NCI-H146 (cell line): ENCODE measurements at regions not wholly inside any gene's neighbourhood (a gene's known extent, or its start where the extent isn't known, plus 50 kb on each side); places are given as distances from the start of the nearest gene placed in this dataset.

Experiments used
- DNase-seq: peaks from one replicate; lab custom pipeline; 2025; lab: John Stamatoyannopoulos, UW

- no peak for DNase-seq
Observed at GRCh38 chr14:25988536-25988935, 609.3 kb downstream of the NOVA1 start.

- DNase-seq, result no peak
Observed at GRCh38 chr14:25955772-25956171, 642.1 kb downstream of the NOVA1 start.

GRCh38 chr14:25953532-25954139 lies 644.2 kb downstream of the NOVA1 start:
- DNase-seq, result no peak

GRCh38 chr14:25945746-25946145 lies 652.1 kb downstream of the NOVA1 start:
- DNase-seq, result no peak

- peak; percentile 72 for DNase-seq
Observed at GRCh38 chr14:25944020-25944419, 653.8 kb downstream of the NOVA1 start.

GRCh38 chr14:25943329-25943728 lies 654.5 kb downstream of the NOVA1 start:
- peak; percentile 64 for DNase-seq

GRCh38 chr14:25942090-25942489 lies 655.7 kb downstream of the NOVA1 start:
- no peak for DNase-seq

GRCh38 chr14:25933731-25934130 lies 664.1 kb downstream of the NOVA1 start:
- no peak for DNase-seq

- DNase-seq, result no peak
Observed at GRCh38 chr14:25929881-25930615, 667.8 kb downstream of the NOVA1 start.

GRCh38 chr14:25911831-25912230 lies 686.0 kb downstream of the NOVA1 start:
- DNase-seq, result peak; percentile 67

- DNase-seq, result peak; percentile 59
Observed at GRCh38 chr14:25909045-25909747, 688.6 kb downstream of the NOVA1 start.

- DNase-seq, result peak; percentile 88
Observed at GRCh38 chr14:25908277-25909044, 689.4 kb downstream of the NOVA1 start.

GRCh38 chr14:25904446-25904845 lies 693.4 kb downstream of the NOVA1 start:
- no peak for DNase-seq

- no peak for DNase-seq
Observed at GRCh38 chr14:25899197-25899596, 698.6 kb downstream of the NOVA1 start.

GRCh38 chr14:25896777-25897176 lies 701.1 kb downstream of the NOVA1 start:
- no peak for DNase-seq

- DNase-seq, result no peak
Observed at GRCh38 chr14:25895740-25896139, 702.1 kb downstream of the NOVA1 start.

- no peak for DNase-seq
Observed at GRCh38 chr14:25887251-25887878, 710.5 kb downstream of the NOVA1 start.

GRCh38 chr14:25884657-25885056 lies 713.2 kb downstream of the NOVA1 start:
- no peak for DNase-seq

- DNase-seq, result no peak
Observed at GRCh38 chr14:25882899-25883298, 714.9 kb downstream of the NOVA1 start.

- DNase-seq, result no peak
Observed at GRCh38 chr14:25875475-25875874, 722.4 kb downstream of the NOVA1 start.

GRCh38 chr14:25869854-25870253 lies 728.0 kb downstream of the NOVA1 start:
- DNase-seq, result no peak
